GM23338 (cell line): ENCODE measurements at regions not wholly inside any gene's neighbourhood (a gene's known extent, or its start where the extent isn't known, plus 50 kb on each side); places are given as distances from the start of the nearest gene placed in this dataset.

ENCODE experiments used
- ATAC-seq: fragments of 200-7000 bp; cut with Tn5 transposase; 3 replicates; pipeline ENCODE4 v1.9.1; 2020
- DNase-seq: peaks from one replicate; pipeline ENCODE4 v3.0.0-alpha.2; 2015; ENCODE audit warnings: low spot score
- H2AFZ ChIP-seq: fragments of 200-600 bp; sonication (generic); 2 replicates; pipeline ENCODE4 v1.8.0; 2016; ENCODE audit warnings: antibody characterized with exemption, mild to moderate bottlenecking, moderate library complexity
- H3F3A ChIP-seq: fragments of 200-600 bp; sonication (generic); replicated peaks from 2 replicates; pipeline ENCODE4 v1.8.0; 2017; ENCODE audit warnings: antibody characterized with exemption, mixed run types, low read depth
- H3K27ac ChIP-seq: fragments of 200-600 bp; sonication (generic); 2 replicates; pipeline ENCODE4 v1.6.1; 2016; ENCODE audit warnings: low read depth
- H3K27me3 ChIP-seq: fragments of 200-600 bp; sonication (generic); 2 replicates; pipeline ENCODE4 v1.8.0; 2016; ENCODE audit warnings: mild to moderate bottlenecking, mixed run types, moderate library complexity; ENCODE audit not compliant: insufficient read depth
- H3K36me3 ChIP-seq: fragments of 200-600 bp; sonication (generic); 2 replicates; pipeline ENCODE4 v1.8.0; 2016; ENCODE audit warnings: mild to moderate bottlenecking; ENCODE audit not compliant: insufficient read depth
- H3K4me1 ChIP-seq: fragments of 200-600 bp; sonication (generic); 2 replicates; pipeline ENCODE4 v1.8.0; 2016; ENCODE audit warnings: mild to moderate bottlenecking, moderate library complexity; ENCODE audit not compliant: insufficient read depth
- H3K4me2 ChIP-seq: fragments of 200-600 bp; sonication (generic); 2 replicates; pipeline ENCODE4 v1.7.1; 2017; ENCODE audit warnings: mixed run types
- H3K4me3 ChIP-seq: fragments of 200-600 bp; sonication (generic); 2 replicates; pipeline ENCODE4 v1.6.1; 2016; ENCODE audit warnings: mixed run types
- H3K79me2 ChIP-seq: fragments of 200-600 bp; sonication (generic); replicated peaks from 2 replicates; pipeline ENCODE4 v1.8.0; 2017; ENCODE audit warnings: mild to moderate bottlenecking; ENCODE audit not compliant: insufficient read depth
- H3K9me2 ChIP-seq: fragments of 200-600 bp; sonication (generic); 2 replicates; pipeline ENCODE4 v1.8.0; 2017; ENCODE audit not compliant: insufficient read depth
- H4K20me1 ChIP-seq: fragments of 200-600 bp; sonication (generic); replicated peaks from 2 replicates; pipeline ENCODE4 v1.8.0; 2017; ENCODE audit warnings: mild to moderate bottlenecking; ENCODE audit not compliant: insufficient read depth
- H3K27ac Mint-ChIP-seq: 2 replicates; pipeline ENCODE4 v1.8.0; 2020; ENCODE audit warnings: inconsistent platforms, mild to moderate bottlenecking, moderate library complexity, mixed read lengths
- H3K27me3 Mint-ChIP-seq: 3 replicates; pipeline ENCODE4 v1.8.0; 2022; ENCODE audit warnings: low read depth, mild to moderate bottlenecking, moderate library complexity, mixed read lengths, inconsistent platforms; ENCODE audit not compliant: insufficient read depth, poor library complexity
- H3K36me3 Mint-ChIP-seq: 3 replicates; pipeline ENCODE4 v1.8.0; 2021; ENCODE audit warnings: low read depth, mild to moderate bottlenecking, inconsistent platforms, moderate library complexity, mixed read lengths
- H3K4me1 Mint-ChIP-seq: 3 replicates; pipeline ENCODE4 v1.8.0; 2020; ENCODE audit warnings: mild to moderate bottlenecking, inconsistent platforms, mixed read lengths
- H3K4me3 Mint-ChIP-seq: 3 replicates; pipeline ENCODE4 v1.8.0; 2021; ENCODE audit warnings: moderate library complexity, mild to moderate bottlenecking, inconsistent platforms, mixed read lengths
- H3K9me3 Mint-ChIP-seq: 3 replicates; pipeline ENCODE4 v1.8.0; 2020; ENCODE audit warnings: moderate library complexity, mild to moderate bottlenecking, inconsistent platforms, mixed read lengths
- CREB1 ChIP-seq: fragments of 250-450 bp; sonication (Bioruptor Pico); IDR thresholded peaks from 2 replicates; pipeline ENCODE4 v1.5.0; 2020; ENCODE audit warnings: low read depth, mild to moderate bottlenecking, moderate library complexity
- EZH2 ChIP-seq: fragments of 200-600 bp; sonication (generic); IDR thresholded peaks from one replicate; pipeline ENCODE4 v1.8.0; 2017; ENCODE audit warnings: antibody characterized with exemption, mild to moderate bottlenecking, low read depth; ENCODE audit not compliant: unreplicated experiment
- EZH2phosphoT487 ChIP-seq: fragments of 200-600 bp; sonication (generic); IDR thresholded peaks from one replicate; pipeline ENCODE4 v1.8.1; 2018; ENCODE audit warnings: antibody characterized with exemption; ENCODE audit not compliant: unreplicated experiment
- JUNB ChIP-seq: IDR thresholded peaks from one replicate; pipeline ENCODE4 v1.6.1; 2016; ENCODE audit warnings: antibody characterized with exemption; ENCODE audit not compliant: unreplicated experiment
- NANOG ChIP-seq: IDR thresholded peaks from 2 replicates; pipeline ENCODE4 v1.6.1; 2016; ENCODE audit warnings: antibody characterized with exemption, borderline replicate concordance
- POLR2AphosphoS5 ChIP-seq: IDR thresholded peaks from 2 replicates; pipeline ENCODE4 v1.6.1; 2016; ENCODE audit warnings: antibody characterized with exemption, low read depth
- STAT1 ChIP-seq: IDR thresholded peaks from one replicate; pipeline ENCODE4 v1.6.1; 2016; ENCODE audit warnings: antibody characterized with exemption; ENCODE audit not compliant: unreplicated experiment
- ZNF114 ChIP-seq: fragments of 250-450 bp; sonication (Bioruptor Pico); IDR thresholded peaks from 2 replicates; pipeline ENCODE4 v1.5.0; 2020; ENCODE audit warnings: mild to moderate bottlenecking, moderate library complexity
- ZNF331 ChIP-seq: fragments of 250-450 bp; sonication (Bioruptor Pico); IDR thresholded peaks from 2 replicates; pipeline ENCODE4 v1.5.0; 2020; ENCODE audit warnings: low read depth, mild to moderate bottlenecking, moderate library complexity
- TF ChIP-seq, protein P1 (sequence below): IDR thresholded peaks from 2 replicates; pipeline ENCODE4 v1.6.1; 2016; ENCODE audit warnings: antibody characterized with exemption
- TF ChIP-seq, protein P2 (sequence below): IDR thresholded peaks from one replicate; pipeline ENCODE4 v1.6.1; 2018; ENCODE audit warnings: antibody characterized with exemption; ENCODE audit not compliant: unreplicated experiment
- TF ChIP-seq, protein P3 (sequence below): fragments of 250-450 bp; sonication (Bioruptor Pico); IDR thresholded peaks from 2 replicates; pipeline ENCODE4 v1.5.0; 2020; ENCODE audit warnings: mild to moderate bottlenecking, moderate library complexity
- TF ChIP-seq, protein P4 (sequence below), 2 experiments: fragments of 200-600 bp in 1 of 2; sonication (generic) in 1 of 2; conservative IDR thresholded peaks; 2 replicates each; pipeline versions ENCODE4 v1.5.1 to v1.6.1; 2016 to 2017; ENCODE audit warnings: antibody characterized with exemption in 2 of 2, low read depth in 2 of 2, mild to moderate bottlenecking in 2 of 2, moderate library complexity in 1 of 2

DNA sequence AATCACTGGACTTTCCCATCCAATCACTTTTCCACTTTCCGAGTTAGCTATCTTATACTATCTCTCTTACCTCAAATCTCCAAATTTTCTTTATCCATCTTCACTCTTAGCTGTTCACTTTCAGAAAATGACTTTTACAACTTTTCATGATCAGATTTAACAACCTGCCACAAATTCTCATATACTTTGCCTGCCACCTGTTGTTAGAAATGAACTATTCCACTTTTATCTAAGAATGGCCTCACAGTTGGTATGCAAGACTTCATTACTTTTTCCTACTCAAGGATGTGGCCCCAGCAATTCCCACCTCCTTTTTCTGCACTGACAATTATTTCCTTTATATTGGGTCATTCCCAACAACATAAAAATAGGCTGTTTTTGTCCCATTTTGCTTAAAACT is 93.6 kb upstream of the DEPDC1 start:
- H3K36me3 Mint-ChIP-seq: no peaks in the 10 kb centered on the region
- Histone ChIP-seq H3K79me2 (no peaks in the 10 kb centered on the region), H3K4me1 (no peaks in the 10 kb centered on the region), H3K27ac (no peak overlapping the region), H4K20me1 (no peaks in the 10 kb centered on the region), H3K4me3 (no peak overlapping the region), H3K27me3 (no peaks in the 10 kb centered on the region), H2AFZ (no peak overlapping the region), H3K9me2 (no peaks in the 10 kb centered on the region), H3K36me3 (no peaks in the 10 kb centered on the region), H3F3A (no peaks in the 10 kb centered on the region), H3K4me2 (no peak overlapping the region)
- no peak overlapping the region for H3K4me3 Mint-ChIP-seq
- no peaks in the 10 kb centered on the region for H3K27me3 Mint-ChIP-seq
- DNase-seq (no peak), ATAC-seq (no peak)
- no peak overlapping the region for H3K27ac Mint-ChIP-seq
- no peaks in the 10 kb centered on the region for H3K9me3 Mint-ChIP-seq
- H3K4me1 Mint-ChIP-seq: no peaks in the 10 kb centered on the region
- TF ChIP-seq CREB1 (no peak), ZNF114 (CRISPR knock-in tag) (no peak), NANOG (no peak), POLR2AphosphoS5 (no peak), EZH2 (no peak), EZH2phosphoT487 (no peak), ZNF331 (CRISPR knock-in tag) (no peak), JUNB (no peak), STAT1 (no peak)
- TF ChIP-seq, protein P1, sequence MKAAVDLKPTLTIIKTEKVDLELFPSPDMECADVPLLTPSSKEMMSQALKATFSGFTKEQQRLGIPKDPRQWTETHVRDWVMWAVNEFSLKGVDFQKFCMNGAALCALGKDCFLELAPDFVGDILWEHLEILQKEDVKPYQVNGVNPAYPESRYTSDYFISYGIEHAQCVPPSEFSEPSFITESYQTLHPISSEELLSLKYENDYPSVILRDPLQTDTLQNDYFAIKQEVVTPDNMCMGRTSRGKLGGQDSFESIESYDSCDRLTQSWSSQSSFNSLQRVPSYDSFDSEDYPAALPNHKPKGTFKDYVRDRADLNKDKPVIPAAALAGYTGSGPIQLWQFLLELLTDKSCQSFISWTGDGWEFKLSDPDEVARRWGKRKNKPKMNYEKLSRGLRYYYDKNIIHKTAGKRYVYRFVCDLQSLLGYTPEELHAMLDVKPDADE: no peak
- TF ChIP-seq, protein P2, sequence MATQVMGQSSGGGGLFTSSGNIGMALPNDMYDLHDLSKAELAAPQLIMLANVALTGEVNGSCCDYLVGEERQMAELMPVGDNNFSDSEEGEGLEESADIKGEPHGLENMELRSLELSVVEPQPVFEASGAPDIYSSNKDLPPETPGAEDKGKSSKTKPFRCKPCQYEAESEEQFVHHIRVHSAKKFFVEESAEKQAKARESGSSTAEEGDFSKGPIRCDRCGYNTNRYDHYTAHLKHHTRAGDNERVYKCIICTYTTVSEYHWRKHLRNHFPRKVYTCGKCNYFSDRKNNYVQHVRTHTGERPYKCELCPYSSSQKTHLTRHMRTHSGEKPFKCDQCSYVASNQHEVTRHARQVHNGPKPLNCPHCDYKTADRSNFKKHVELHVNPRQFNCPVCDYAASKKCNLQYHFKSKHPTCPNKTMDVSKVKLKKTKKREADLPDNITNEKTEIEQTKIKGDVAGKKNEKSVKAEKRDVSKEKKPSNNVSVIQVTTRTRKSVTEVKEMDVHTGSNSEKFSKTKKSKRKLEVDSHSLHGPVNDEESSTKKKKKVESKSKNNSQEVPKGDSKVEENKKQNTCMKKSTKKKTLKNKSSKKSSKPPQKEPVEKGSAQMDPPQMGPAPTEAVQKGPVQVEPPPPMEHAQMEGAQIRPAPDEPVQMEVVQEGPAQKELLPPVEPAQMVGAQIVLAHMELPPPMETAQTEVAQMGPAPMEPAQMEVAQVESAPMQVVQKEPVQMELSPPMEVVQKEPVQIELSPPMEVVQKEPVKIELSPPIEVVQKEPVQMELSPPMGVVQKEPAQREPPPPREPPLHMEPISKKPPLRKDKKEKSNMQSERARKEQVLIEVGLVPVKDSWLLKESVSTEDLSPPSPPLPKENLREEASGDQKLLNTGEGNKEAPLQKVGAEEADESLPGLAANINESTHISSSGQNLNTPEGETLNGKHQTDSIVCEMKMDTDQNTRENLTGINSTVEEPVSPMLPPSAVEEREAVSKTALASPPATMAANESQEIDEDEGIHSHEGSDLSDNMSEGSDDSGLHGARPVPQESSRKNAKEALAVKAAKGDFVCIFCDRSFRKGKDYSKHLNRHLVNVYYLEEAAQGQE: no peak
- TF ChIP-seq, protein P3, sequence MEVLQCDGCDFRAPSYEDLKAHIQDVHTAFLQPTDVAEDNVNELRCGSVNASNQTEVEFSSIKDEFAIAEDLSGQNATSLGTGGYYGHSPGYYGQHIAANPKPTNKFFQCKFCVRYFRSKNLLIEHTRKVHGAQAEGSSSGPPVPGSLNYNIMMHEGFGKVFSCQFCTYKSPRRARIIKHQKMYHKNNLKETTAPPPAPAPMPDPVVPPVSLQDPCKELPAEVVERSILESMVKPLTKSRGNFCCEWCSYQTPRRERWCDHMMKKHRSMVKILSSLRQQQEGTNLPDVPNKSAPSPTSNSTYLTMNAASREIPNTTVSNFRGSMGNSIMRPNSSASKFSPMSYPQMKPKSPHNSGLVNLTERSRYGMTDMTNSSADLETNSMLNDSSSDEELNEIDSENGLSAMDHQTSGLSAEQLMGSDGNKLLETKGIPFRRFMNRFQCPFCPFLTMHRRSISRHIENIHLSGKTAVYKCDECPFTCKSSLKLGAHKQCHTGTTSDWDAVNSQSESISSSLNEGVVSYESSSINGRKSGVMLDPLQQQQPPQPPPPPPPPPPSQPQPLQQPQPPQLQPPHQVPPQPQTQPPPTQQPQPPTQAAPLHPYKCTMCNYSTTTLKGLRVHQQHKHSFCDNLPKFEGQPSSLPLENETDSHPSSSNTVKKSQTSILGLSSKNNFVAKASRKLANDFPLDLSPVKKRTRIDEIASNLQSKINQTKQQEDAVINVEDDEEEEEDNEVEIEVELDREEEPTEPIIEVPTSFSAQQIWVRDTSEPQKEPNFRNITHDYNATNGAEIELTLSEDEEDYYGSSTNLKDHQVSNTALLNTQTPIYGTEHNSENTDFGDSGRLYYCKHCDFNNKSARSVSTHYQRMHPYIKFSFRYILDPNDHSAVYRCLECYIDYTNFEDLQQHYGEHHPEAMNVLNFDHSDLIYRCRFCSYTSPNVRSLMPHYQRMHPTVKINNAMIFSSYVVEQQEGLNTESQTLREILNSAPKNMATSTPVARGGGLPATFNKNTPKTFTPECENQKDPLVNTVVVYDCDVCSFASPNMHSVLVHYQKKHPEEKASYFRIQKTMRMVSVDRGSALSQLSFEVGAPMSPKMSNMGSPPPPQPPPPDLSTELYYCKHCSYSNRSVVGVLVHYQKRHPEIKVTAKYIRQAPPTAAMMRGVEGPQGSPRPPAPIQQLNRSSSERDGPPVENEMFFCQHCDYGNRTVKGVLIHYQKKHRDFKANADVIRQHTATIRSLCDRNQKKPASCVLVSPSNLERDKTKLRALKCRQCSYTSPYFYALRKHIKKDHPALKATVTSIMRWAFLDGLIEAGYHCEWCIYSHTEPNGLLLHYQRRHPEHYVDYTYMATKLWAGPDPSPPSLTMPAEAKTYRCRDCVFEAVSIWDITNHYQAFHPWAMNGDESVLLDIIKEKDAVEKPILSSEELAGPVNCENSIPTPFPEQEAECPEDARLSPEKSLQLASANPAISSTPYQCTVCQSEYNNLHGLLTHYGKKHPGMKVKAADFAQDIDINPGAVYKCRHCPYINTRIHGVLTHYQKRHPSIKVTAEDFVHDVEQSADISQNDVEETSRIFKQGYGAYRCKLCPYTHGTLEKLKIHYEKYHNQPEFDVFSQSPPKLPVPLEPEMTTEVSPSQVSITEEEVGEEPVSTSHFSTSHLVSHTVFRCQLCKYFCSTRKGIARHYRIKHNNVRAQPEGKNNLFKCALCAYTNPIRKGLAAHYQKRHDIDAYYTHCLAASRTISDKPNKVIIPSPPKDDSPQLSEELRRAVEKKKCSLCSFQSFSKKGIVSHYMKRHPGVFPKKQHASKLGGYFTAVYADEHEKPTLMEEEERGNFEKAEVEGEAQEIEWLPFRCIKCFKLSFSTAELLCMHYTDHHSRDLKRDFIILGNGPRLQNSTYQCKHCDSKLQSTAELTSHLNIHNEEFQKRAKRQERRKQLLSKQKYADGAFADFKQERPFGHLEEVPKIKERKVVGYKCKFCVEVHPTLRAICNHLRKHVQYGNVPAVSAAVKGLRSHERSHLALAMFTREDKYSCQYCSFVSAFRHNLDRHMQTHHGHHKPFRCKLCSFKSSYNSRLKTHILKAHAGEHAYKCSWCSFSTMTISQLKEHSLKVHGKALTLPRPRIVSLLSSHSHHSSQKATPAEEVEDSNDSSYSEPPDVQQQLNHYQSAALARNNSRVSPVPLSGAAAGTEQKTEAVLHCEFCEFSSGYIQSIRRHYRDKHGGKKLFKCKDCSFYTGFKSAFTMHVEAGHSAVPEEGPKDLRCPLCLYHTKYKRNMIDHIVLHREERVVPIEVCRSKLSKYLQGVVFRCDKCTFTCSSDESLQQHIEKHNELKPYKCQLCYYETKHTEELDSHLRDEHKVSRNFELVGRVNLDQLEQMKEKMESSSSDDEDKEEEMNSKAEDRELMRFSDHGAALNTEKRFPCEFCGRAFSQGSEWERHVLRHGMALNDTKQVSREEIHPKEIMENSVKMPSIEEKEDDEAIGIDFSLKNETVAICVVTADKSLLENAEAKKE (CRISPR knock-in tag): no peak
- TF ChIP-seq, protein P4, sequence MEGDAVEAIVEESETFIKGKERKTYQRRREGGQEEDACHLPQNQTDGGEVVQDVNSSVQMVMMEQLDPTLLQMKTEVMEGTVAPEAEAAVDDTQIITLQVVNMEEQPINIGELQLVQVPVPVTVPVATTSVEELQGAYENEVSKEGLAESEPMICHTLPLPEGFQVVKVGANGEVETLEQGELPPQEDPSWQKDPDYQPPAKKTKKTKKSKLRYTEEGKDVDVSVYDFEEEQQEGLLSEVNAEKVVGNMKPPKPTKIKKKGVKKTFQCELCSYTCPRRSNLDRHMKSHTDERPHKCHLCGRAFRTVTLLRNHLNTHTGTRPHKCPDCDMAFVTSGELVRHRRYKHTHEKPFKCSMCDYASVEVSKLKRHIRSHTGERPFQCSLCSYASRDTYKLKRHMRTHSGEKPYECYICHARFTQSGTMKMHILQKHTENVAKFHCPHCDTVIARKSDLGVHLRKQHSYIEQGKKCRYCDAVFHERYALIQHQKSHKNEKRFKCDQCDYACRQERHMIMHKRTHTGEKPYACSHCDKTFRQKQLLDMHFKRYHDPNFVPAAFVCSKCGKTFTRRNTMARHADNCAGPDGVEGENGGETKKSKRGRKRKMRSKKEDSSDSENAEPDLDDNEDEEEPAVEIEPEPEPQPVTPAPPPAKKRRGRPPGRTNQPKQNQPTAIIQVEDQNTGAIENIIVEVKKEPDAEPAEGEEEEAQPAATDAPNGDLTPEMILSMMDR (conservative IDR thresholded peaks at IDR 0.05; ENCODE audit: low read depth in 2 of 2): no peak
